ENCODE measurements at regions not wholly inside any gene's neighbourhood (a gene's known extent, or its start where the extent isn't known, plus 50 kb on each side); places are given as distances from the start of the nearest gene placed in this dataset.

GRCh38 chr5:179407191-179408175 lies 62.2 kb upstream of the ADAMTS2 start:
- TF ChIP-seq EZH2 (IDR thresholded peaks at IDR 0.05; ENCODE audit: borderline replicate concordance, low read length) = no peak
- TF ChIP-seq, protein P1, sequence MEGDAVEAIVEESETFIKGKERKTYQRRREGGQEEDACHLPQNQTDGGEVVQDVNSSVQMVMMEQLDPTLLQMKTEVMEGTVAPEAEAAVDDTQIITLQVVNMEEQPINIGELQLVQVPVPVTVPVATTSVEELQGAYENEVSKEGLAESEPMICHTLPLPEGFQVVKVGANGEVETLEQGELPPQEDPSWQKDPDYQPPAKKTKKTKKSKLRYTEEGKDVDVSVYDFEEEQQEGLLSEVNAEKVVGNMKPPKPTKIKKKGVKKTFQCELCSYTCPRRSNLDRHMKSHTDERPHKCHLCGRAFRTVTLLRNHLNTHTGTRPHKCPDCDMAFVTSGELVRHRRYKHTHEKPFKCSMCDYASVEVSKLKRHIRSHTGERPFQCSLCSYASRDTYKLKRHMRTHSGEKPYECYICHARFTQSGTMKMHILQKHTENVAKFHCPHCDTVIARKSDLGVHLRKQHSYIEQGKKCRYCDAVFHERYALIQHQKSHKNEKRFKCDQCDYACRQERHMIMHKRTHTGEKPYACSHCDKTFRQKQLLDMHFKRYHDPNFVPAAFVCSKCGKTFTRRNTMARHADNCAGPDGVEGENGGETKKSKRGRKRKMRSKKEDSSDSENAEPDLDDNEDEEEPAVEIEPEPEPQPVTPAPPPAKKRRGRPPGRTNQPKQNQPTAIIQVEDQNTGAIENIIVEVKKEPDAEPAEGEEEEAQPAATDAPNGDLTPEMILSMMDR (conservative IDR thresholded peaks at IDR 0.05 in 1 of 2, IDR thresholded peaks at IDR 0.05 in 1 of 2; ENCODE audit: extremely low read depth in 1 of 2, insufficient read depth in 1 of 2, low read depth in 1 of 2, low read length in 2 of 2) = no peak

Measured in mammary epithelial cell (primary cell).